AG09309 (cell line): ENCODE measurements at regions not wholly inside any gene's neighbourhood (a gene's known extent, or its start where the extent isn't known, plus 50 kb on each side); places are given as distances from the start of the nearest gene placed in this dataset.

Experiments
- DNase-seq: peaks from one replicate; pipeline ENCODE4 v3.0.0-alpha.2; 2010; ENCODE audit warnings: low read depth
- H3K4me3 ChIP-seq: 2 replicates; pipeline ENCODE4 v1.5.1; 2011; ENCODE audit warnings: mild to moderate bottlenecking, low read depth, low read length, moderate library complexity; ENCODE audit not compliant: control insufficient read depth
- CTCF ChIP-seq: IDR thresholded peaks from 2 replicates; pipeline ENCODE4 v1.5.1; 2011; ENCODE audit warnings: mild to moderate bottlenecking, low read depth, low read length, inconsistent platforms; ENCODE audit not compliant: insufficient read depth, control insufficient read depth; ENCODE audit errors: missing control alignments

GRCh38 chr17:70407506-70407905 lies 238.2 kb downstream of the KCNJ2 start:
- DNase-seq = no peak
- no peak for TF ChIP-seq CTCF
- no peak overlapping the region for H3K4me3 ChIP-seq

- TF ChIP-seq CTCF = no peak
- no peak overlapping the region for H3K4me3 ChIP-seq
- DNase-seq = no peak
Observed at GRCh38 chr17:70408768-70409167, 239.4 kb downstream of the KCNJ2 start.

GRCh38 chr17:70414300-70414699 lies 245.0 kb downstream of the KCNJ2 start:
- TF ChIP-seq CTCF = no peak
- no peak for DNase-seq
- no peak overlapping the region for H3K4me3 ChIP-seq

DNA sequence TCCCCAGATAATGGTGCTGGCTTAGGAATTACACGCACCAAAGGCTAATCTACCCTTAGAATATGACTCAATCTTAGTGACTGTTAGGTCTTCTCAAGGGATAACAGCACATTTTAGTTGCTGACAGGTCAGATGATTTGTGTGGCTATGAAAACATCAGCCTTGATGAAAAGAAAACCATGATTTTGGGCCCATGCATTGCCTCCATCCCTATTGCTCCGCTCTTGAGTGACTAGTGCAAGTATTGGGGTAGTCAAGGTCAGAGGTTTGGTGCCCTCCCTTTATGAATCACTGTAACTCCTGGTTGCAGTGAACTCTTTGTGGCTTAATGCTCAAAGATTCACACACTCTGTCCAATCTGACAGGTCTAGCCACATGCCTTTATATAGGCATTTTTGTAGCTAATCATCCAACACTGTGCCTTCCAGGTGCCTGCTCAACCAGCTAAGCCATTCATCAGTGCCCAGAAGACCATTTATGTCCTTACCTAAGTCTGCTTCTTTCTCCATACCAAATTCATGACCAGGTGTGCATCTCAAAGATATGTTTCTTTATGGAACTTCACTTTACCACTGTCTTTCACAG lies 251.6 kb downstream of the KCNJ2 start:
- H3K4me3 ChIP-seq = no peak overlapping the region
- no peak for TF ChIP-seq CTCF
- no peak for DNase-seq

- no peak for DNase-seq
- no peak for TF ChIP-seq CTCF
- no peak overlapping the region for H3K4me3 ChIP-seq
Observed at GRCh38 chr17:70422862-70423261, 253.5 kb downstream of the KCNJ2 start.

- DNase-seq = no peak
- no peak overlapping the region for H3K4me3 ChIP-seq
- no peak for TF ChIP-seq CTCF
Observed at GRCh38 chr17:70423562-70423961, 254.2 kb downstream of the KCNJ2 start.

DNA sequence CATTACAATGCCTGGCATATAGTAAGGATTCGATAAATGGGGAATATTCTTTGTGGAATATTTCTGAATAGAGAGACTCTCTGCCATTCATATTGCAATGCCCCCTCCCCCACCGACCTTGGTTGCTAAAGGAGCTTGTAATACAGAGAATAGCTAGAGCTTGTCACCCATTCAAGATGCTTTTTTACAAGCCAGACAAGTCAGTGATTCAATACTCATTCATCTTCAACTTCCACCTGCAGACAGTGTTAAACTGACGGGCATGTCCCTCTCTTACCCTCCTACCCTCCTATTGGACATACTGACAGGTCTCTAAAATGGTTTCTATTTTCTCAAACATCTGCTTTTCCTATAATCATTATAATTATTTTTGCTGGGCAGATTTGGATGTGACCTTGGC lies 257.4 kb downstream of the KCNJ2 start:
- DNase-seq = no peak
- TF ChIP-seq CTCF = no peak
- H3K4me3 ChIP-seq = no peak overlapping the region
